NCI-H82 treated with DMSO at 0.1 percent for 48 hours (cell line): ENCODE measurements at regions not wholly inside any gene's neighbourhood (a gene's known extent, or its start where the extent isn't known, plus 50 kb on each side); places are given as distances from the start of the nearest gene placed in this dataset.

Experiments
- DNase-seq: peaks from one replicate; lab custom pipeline; 2025; ENCODE audit not compliant: unreplicated experiment; lab: John Stamatoyannopoulos, UW

GRCh38 chr11:95335989-95336388 is 105.0 kb upstream of the SESN3 start:
- DNase-seq, result peak; percentile 23

DNA sequence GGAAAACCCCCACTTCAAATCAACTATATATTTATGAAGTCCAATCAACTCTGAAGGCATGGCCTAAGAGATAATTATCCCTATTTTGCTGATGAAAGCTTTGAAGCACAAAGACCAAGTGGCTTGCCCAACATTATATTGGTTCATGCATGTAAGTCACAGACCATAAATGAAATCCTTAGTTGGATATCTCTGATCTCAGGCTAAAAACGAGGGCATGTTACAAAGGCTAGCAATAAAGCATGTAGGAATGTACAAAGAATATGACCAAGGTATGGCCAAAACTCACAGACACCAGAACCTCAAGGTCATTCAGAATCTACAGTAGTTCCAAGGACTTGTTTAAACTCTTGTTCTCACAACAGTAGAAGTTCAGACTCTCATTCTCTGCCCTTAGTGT is 100.2 kb upstream of the SESN3 start:
- no peak for DNase-seq

DNA sequence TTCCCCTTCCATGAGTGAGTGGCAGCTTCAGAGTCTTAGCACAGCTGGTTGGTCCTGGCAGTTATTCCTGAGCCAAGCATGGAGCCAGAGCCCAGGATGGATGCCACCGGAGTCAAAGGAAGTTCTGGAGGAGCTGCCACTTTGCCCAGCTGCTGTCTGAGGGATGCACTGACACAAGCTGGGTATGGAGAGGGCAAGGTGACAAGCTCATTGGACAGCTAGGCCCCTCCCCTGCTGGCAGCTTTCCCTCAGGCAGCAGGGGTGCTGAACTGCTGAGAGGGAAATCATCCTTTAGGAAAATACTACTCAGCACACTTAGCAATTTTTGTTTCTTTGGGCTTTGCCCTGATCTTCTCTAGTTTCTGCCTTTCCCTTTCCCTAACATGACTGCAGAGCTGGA is 99.3 kb upstream of the SESN3 start:
- no peak for DNase-seq

GRCh38 chr11:95327273-95327948 is 96.4 kb upstream of the SESN3 start:
- DNase-seq, result no peak

- DNase-seq, result peak; percentile 41
Observed at GRCh38 chr11:95325777-95326258, 94.8 kb upstream of the SESN3 start.

GRCh38 chr11:95324826-95325225 is 93.8 kb upstream of the SESN3 start:
- no peak for DNase-seq

DNA sequence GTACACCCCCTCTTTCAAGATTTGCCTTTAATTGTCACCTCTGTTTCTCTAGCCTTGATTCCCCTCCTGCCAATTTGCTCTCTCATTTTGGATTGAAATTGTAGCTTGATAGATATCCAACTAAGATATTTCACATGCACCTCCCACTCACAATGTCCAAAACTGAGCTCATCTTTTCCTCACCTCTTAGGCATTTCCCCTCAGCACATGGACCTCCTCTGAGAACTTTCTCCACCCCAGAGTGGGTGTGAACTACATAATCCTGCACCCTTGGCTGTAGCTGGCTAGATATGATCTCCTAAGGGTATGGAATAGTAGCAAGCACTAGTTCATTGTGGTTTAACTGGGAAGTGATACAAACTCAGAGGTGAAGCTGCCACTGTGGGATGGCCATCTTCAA is 91.5 kb upstream of the SESN3 start:
- no peak for DNase-seq

- no peak for DNase-seq
Observed at GRCh38 chr11:95318498-95318897, 87.5 kb upstream of the SESN3 start.

DNA sequence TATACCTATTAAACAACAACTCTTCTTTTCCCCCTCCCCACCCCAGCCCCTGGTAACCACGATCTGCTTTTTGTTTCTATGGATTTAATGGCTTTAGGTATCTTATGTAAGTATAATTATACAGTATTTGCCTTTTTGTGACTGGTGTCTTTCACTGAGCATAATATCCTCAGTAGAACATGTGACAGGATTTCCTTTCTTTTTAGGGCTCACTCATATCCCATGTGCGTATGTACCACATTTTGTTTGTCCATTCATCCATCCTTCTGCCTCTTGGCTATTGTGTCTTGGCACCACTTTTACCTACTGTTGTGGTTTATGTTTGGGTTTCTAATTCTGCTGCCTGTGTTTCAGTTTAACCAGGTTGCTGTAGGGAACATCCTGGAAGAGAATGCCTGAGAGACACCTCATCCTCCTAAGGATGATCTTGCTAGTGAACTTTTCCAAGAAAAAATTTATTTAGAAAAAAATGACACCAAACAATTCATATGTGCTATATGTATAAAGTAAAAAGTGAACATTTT is 77.6 kb upstream of the SESN3 start:
- no peak for DNase-seq

DNA sequence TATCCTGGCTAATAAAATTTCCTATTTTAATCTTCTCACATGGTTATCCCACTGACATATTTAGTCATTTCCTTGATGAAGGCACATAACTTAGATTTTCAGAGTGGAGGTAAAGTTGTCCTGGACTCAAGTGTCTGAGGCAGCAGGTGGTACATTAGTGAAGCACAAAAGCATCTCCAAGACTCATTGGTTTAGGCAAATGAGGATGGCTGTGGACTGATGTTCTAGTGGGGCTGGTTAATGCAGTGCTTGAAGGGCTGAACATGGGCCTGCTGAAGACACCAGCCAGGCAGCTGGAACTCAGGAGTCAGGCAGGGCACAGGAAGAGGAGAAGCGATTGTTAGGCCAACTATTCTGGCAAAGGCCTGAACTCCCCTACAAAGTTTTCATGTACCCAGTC is 76.3 kb upstream of the SESN3 start:
- DNase-seq, result no peak

DNA sequence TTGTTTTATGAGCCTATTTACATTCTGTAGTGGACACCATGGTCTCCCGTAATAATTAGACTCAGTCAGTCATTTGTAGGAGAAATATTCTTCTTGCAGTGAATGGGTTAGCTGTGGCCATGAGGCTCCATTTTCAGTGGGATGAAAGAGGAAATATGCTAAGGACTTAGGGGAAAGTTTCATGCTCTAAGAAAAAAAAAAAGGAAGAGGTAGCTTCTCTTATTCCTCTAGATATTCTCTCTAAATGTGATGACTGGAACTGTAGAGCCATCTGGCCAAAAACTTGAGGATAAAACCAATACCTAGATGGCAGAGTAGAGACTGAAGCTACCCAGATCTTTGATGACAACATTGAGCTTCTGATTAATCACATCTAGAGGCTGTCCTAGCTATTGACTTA is 75.8 kb upstream of the SESN3 start:
- DNase-seq, result peak; percentile 19

DNA sequence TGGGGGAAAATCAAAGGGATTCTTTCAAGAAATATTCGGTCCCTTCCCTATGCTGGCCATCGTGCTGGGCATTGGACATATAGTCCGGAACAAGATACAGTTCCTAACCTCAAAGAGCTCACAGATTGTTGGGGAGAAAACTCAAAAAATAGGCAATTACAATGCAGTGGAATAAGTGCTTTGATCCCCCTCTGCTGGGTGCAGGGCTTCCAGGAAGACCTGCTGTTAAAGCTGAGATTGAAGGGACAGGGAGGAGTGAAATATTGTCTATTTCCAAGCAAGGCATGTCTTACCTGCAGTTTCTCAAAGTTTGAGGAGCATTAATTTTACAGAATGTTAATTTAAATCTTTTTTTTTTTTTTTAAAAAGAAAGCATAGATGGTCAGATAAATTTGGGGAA is 75.1 kb upstream of the SESN3 start:
- no peak for DNase-seq

GRCh38 chr11:95305705-95306104 is 74.7 kb upstream of the SESN3 start:
- no peak for DNase-seq

DNA sequence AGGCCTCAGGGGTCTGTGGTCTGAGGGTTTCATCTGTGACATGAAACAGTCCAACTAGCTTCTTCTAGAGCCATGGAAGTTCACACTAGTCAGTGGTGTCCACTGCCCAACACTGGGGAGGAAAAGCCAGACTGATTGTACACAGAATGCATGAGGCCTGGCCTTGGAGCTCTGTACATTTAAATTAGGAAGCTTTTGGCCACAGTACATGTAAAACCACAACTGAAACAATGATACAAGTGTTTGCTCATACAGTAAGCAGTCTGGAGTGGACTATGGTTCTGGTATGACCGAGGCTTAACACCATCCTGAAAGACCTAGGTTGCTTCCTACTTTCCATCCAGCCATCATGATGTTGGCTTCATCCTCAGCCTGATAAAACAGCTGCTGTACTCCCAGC is 73.8 kb upstream of the SESN3 start:
- no peak for DNase-seq

GRCh38 chr11:95302211-95302610 is 71.2 kb upstream of the SESN3 start:
- no peak for DNase-seq

DNA sequence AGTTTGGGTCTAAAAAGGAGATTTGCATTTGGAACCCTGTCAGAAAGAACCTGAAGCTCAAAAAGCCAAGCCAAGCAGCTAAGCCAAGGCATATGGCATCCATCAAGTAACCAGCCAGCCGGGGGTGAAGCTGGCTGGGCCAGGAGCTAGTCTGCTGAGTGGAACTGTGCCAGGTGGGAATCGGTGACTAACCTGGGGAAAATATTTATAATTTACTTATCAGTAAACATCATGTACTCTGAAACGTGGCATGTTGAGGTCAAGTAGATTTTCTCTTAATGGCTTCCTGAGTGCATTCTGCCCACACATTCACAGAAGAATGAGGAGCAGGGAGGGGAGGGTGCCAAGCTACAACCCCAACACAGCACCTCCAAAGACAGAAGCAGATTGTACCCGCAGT is 70.5 kb upstream of the SESN3 start:
- DNase-seq, result no peak

- DNase-seq, result peak; percentile 25
Observed at GRCh38 chr11:95299078-95299679, 68.2 kb upstream of the SESN3 start.

DNA sequence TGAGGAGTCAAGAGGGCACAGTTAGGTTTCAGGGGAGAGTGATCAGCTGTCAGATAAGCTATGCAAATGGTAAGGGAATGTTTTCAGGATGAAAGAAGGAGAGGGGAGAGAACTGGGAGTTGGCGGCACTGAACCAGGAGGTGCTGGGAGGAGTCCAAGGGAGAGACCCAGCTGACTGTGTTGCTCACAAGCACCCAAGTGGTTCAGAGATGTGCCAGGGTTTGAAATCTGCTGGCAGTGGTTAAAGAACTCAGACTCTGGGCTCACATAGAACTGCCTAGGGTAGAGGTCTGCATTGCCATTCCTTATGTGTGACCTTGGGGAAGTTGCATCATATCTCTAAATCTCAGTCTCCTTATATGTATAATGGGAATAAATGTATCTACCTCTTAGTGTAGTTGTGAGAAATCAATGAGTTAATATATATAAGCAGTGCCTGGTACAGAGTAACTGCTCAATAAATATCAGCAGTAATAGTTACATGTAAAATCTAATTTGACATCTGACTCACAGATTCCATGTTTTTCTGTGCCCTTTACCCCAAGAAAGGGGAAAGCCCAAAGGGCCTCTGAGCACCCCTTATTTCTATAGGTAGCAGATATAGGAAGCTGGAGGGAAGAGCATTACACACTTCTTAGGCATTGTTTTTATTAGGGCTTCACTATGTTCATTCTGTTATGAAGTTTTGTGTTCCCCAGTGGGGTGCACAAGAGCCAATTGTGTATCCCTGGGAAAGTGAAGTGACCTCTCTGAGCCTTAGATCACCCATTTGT is 66.9 kb upstream of the SESN3 start:
- DNase-seq, result no peak

GRCh38 chr11:95296621-95297025 is 65.6 kb upstream of the SESN3 start:
- no peak for DNase-seq

DNA sequence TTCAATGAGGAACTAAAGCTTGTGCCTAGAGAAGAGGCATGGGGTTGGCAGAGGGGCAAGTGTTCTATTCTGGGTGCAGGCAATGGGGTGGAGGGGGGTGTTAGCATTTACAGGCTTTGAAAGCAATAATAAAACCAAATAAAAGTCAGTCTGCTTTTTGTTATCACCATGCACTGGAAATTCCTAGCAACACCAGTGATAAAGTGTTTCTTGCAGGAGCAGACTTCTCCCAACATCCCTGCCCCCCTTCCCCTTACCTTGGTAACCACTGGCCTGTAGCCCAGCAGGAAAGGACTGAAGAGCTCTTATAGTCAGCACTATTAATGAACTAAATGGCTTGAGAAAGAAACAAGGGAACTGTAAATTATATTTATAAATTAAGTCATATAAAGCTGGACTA is 65.2 kb upstream of the SESN3 start:
- DNase-seq, result no peak

GRCh38 chr11:95295382-95296149 is 64.6 kb upstream of the SESN3 start:
- DNase-seq, result no peak
